ENCODE measurements at regions not wholly inside any gene's neighbourhood (a gene's known extent, or its start where the extent isn't known, plus 50 kb on each side); places are given as distances from the start of the nearest gene placed in this dataset.

DNA sequence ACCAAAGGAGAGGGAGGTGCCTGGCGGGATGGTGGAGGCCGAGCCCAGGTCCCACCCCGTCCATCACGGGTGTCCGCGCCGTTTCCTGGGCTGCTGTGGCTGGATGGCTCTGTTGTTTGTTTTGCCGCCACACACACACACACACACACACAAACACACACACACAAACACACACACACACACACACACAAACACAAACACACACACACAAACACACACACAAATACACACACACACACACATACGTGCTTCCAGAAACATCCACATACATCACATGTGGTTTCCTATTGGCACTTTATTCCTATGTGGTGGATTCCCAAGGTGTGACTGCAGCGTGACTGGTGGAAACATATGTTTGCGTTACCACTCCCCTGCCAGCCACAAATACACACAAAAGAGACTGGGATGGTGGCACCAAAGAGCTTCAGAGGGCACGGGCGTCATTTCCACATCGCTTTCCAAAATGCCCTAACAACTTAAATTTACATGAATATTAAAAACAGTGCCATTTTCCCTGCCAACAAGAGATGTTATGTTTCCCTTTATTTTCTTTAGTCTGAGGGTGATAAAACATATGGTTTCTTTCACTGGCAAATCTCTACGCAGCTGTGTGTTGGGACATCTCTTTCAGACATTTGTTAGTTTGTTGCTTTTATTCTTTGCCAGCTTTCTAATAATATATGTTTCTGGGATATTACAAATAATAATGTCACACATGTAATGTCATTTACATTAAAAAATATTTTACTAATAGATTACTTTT lies 356.8 kb downstream of the BRD1 start:
- H3K9me2 ChIP-seq (replicated peaks; ENCODE audit: insufficient read depth, low read length) = no peaks in the 10 kb centered on the region
- TF ChIP-seq, protein P1, sequence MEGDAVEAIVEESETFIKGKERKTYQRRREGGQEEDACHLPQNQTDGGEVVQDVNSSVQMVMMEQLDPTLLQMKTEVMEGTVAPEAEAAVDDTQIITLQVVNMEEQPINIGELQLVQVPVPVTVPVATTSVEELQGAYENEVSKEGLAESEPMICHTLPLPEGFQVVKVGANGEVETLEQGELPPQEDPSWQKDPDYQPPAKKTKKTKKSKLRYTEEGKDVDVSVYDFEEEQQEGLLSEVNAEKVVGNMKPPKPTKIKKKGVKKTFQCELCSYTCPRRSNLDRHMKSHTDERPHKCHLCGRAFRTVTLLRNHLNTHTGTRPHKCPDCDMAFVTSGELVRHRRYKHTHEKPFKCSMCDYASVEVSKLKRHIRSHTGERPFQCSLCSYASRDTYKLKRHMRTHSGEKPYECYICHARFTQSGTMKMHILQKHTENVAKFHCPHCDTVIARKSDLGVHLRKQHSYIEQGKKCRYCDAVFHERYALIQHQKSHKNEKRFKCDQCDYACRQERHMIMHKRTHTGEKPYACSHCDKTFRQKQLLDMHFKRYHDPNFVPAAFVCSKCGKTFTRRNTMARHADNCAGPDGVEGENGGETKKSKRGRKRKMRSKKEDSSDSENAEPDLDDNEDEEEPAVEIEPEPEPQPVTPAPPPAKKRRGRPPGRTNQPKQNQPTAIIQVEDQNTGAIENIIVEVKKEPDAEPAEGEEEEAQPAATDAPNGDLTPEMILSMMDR (IDR thresholded peaks at IDR 0.05; ENCODE audit: low read length) = no peak
- no peak for TF ChIP-seq EZH2phosphoT487 (IDR thresholded peaks at IDR 0.05; ENCODE audit: low read length)
- TF ChIP-seq EZH2 (optimal IDR thresholded peaks at IDR 0.05; ENCODE audit: low read depth, low read length) = no peak
- no peaks in the 10 kb centered on the region for H3K27me3 ChIP-seq (replicated peaks; ENCODE audit: insufficient read depth, low read length)

DNA sequence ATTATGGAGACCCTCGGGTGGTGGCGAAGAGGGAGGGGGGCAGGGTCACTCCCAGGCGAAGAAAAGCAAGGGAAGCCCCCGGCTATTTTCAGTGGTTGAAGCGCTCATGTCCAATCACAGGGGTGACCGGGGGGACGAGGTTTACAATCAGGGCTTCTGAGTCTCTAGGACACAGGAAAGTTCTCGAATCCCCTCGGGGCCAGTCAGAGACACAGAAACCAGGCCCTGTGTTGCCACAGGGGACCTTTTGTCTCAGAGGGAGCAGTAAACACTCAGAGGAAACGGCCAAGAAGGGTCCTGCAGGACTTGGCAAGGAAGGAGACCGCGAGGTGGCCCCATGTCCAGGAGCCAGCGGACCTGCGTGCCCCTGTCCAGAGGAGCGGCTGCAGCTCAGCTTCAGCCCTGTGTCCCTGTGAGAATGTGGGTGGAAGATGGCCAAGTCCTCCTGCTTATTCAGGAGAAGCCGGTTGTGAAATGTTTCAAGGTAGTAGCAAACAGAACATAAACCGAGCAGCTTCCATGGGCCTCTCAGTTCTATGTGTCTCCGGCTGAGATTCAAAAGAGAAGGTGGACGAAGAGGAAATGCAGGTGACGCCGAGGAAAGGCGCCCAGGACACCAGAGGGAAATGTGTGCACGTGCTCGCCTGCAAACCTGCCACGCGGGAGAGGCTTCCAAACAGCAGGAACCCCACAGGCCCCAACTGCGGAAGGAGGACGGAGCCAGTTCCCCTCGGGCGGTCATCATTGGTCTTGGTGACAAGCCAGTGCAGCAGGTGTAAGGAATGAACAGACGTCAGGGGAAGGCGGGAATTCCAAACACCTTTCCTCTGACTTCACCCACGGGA lies 357.6 kb downstream of the BRD1 start:
- Histone ChIP-seq H3K36me3 (replicated peaks; ENCODE audit: insufficient read depth, low read length) (no peaks in the 10 kb centered on the region), H3K4me1 (ENCODE audit: low read length) (no peaks in the 10 kb centered on the region), H3K9me2 (replicated peaks; ENCODE audit: insufficient read depth, low read length) (no peaks in the 10 kb centered on the region), H3K9ac (ENCODE audit: low read length) (no peak overlapping the region), H3F3A (ENCODE audit: insufficient read depth, low read length) (no peaks in the 10 kb centered on the region), H3K4me3 (ENCODE audit: low read length) (no peak overlapping the region), H3K27ac (ENCODE audit: low read length) (no peak overlapping the region), H2AFZ (ENCODE audit: low read length) (no peak overlapping the region), H3K27me3 (replicated peaks; ENCODE audit: insufficient read depth, low read length) (no peaks in the 10 kb centered on the region), H3K4me2 (ENCODE audit: low read depth, low read length) (no peak overlapping the region), H4K20me1 (ENCODE audit: insufficient read depth, low read length) (no peaks in the 10 kb centered on the region), H3K9me3 (replicated peaks; ENCODE audit: insufficient read depth, low read length) (no peaks in the 10 kb centered on the region), H3K79me2 (ENCODE audit: low read length) (no peaks in the 10 kb centered on the region)
- TF ChIP-seq, protein P1 (IDR thresholded peaks at IDR 0.05; ENCODE audit: low read length) = no peak
- no peak for TF ChIP-seq EZH2 (optimal IDR thresholded peaks at IDR 0.05; ENCODE audit: low read depth, low read length)
- no peak for DNase-seq

More for the DNA sequence above, 356.8 kb downstream of the BRD1 start:
- H4K20me1 ChIP-seq (ENCODE audit: insufficient read depth, low read length) = no peaks in the 10 kb centered on the region
- H2AFZ ChIP-seq (ENCODE audit: low read length) = no peak overlapping the region
- no peak overlapping the region for H3K4me3 ChIP-seq (ENCODE audit: low read length)
- H3K4me1 ChIP-seq (ENCODE audit: low read length) = no peaks in the 10 kb centered on the region
- H3K9me3 ChIP-seq (replicated peaks; ENCODE audit: insufficient read depth, low read length) = no peaks in the 10 kb centered on the region
- no peaks in the 10 kb centered on the region for H3K79me2 ChIP-seq (ENCODE audit: low read length)
- H3K9ac ChIP-seq (ENCODE audit: low read length) = no peak overlapping the region
- H3K36me3 ChIP-seq (replicated peaks; ENCODE audit: insufficient read depth, low read length) = no peaks in the 10 kb centered on the region
- no peak overlapping the region for H3K27ac ChIP-seq (ENCODE audit: low read length)
- no peaks in the 10 kb centered on the region for H3F3A ChIP-seq (ENCODE audit: insufficient read depth, low read length)
- no peak for DNase-seq
- H3K4me2 ChIP-seq (ENCODE audit: low read depth, low read length) = no peak overlapping the region

DNA sequence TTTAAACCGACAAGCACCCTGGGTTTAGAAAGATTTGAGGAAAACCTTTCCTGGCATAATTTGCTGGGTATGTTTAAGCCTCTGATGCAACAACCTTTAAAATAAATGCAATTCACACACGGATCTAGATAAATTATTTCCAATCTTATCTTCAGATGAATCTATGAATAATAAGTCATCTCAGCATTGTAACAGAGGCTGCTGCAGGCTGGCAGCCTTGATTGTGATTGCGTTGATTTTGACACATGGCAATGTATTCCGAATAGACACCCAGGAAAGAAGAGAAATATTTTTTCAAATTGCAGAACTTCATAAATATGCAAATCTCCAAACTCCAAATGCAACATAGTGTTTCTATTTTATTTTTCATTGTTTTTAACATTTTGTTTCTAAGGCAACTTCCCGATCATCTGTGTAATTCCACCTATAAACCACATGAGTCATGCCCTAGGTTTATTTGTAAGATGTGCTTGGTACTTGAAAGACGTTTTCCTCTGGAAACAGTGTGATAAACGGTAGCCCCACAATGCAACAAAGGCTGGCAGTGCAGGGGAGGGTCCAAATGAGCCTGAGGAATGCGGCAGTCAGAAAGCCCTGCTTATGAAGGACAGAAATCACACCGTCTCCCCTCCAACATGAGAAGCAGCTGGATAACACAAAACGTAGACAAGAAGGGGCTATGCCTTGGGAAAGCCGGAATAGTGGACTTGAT lies 359.0 kb downstream of the BRD1 start:
- H3K9ac ChIP-seq (ENCODE audit: low read length) = no peak overlapping the region

More for the DNA sequence above, 359.0 kb downstream of the BRD1 start:
- no peaks in the 10 kb centered on the region for H3K9me3 ChIP-seq (replicated peaks; ENCODE audit: insufficient read depth, low read length)
- H4K20me1 ChIP-seq (ENCODE audit: insufficient read depth, low read length) = no peaks in the 10 kb centered on the region
- no peaks in the 10 kb centered on the region for H3K4me1 ChIP-seq (ENCODE audit: low read length)
- no peak overlapping the region for H3K4me2 ChIP-seq (ENCODE audit: low read depth, low read length)
- no peaks in the 10 kb centered on the region for H3K79me2 ChIP-seq (ENCODE audit: low read length)
- H3K9me2 ChIP-seq (replicated peaks; ENCODE audit: insufficient read depth, low read length) = no peaks in the 10 kb centered on the region
- H3K4me3 ChIP-seq (ENCODE audit: low read length) = no peak overlapping the region
- H3F3A ChIP-seq (ENCODE audit: insufficient read depth, low read length) = no peaks in the 10 kb centered on the region
- no peak overlapping the region for H3K27ac ChIP-seq (ENCODE audit: low read length)
- TF ChIP-seq, protein P1 (IDR thresholded peaks at IDR 0.05; ENCODE audit: low read length) = no peak
- no peak for TF ChIP-seq EZH2 (optimal IDR thresholded peaks at IDR 0.05; ENCODE audit: low read depth, low read length)
- TF ChIP-seq EZH2phosphoT487 (IDR thresholded peaks at IDR 0.05; ENCODE audit: low read length) = no peak
- H3K27me3 ChIP-seq (replicated peaks; ENCODE audit: insufficient read depth, low read length) = no peaks in the 10 kb centered on the region
- DNase-seq = no peak
- no peaks in the 10 kb centered on the region for H3K36me3 ChIP-seq (replicated peaks; ENCODE audit: insufficient read depth, low read length)
- no peak overlapping the region for H2AFZ ChIP-seq (ENCODE audit: low read length)

Data from MM.1S (cell line).